Stimulated activated CD8-positive, alpha-beta memory T cell treated with anti-CD3 and anti-CD28 coated beads, Interleukin-15, amount 100 ng/mL, for 1 hour (primary cell): ENCODE measurements at regions not wholly inside any gene's neighbourhood (a gene's known extent, or its start where the extent isn't known, plus 50 kb on each side); places are given as distances from the start of the nearest gene placed in this dataset.
A peak's percentile ranks its signal among the peaks of the same experiment; 100 is the strongest.

Experiments used
- DNase-seq: peaks from one replicate; pipeline ENCODE4 v3.0.0-alpha.2; 2020; ENCODE audit warnings: low read depth

DNA sequence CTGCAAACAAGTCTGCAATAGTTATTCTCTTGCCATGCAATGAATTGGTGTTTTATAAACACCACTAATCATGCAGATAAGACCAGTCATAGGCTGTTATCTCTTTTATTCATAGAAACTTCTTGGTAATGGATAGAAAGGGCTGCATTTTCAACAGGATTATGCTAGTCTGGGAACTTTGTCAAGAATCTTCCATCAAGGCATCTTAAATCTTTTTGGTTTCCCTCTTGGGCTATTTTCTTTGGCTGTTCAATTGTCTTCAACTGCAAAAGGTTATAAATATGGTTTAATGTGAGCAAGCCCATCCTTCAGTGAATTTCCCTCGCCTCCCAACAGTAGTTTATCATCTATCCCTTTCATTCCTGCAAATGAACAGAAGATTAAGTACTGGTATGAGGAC lies 59.0 kb upstream of the MINAR1 start:
- DNase-seq, result no peak

- DNase-seq, result no peak
Observed at GRCh38 chr15:79373728-79374127, 58.4 kb upstream of the MINAR1 start.

- DNase-seq, result no peak
Observed at GRCh38 chr15:79376383-79376782, 55.8 kb upstream of the MINAR1 start.

DNA sequence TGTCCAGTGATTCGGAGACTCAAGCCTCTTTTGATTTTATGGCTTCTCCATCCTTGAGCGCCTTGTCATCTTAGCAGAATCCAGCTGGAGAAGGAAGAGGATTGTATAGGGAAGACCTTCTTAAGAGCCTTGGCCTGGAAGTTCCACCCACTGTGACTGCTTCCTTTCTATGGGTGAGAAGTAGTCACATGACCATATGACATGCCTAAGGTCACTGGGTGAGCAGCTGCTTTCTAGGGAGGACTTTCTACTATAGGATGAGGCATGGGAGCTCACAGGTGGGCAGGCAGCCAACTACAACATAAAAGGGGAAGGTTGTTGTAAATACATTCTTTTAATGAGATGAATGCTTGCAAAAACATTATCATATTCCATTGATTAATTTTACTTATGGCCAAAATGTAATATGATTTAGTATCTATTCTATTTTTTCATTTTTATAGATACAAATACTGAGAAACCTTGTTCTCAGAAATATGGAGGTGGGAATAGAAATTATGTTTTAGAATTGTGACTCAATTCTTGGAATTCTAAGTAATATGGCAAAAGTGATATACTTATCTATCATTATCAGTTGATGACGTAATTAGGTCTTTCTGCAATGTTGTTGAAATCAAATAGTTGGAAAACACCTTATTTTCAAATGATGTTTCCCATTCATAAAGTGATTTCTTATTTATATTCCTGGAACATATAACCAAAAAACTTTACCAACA lies 53.6 kb upstream of the MINAR1 start:
- DNase-seq, result no peak

DNA sequence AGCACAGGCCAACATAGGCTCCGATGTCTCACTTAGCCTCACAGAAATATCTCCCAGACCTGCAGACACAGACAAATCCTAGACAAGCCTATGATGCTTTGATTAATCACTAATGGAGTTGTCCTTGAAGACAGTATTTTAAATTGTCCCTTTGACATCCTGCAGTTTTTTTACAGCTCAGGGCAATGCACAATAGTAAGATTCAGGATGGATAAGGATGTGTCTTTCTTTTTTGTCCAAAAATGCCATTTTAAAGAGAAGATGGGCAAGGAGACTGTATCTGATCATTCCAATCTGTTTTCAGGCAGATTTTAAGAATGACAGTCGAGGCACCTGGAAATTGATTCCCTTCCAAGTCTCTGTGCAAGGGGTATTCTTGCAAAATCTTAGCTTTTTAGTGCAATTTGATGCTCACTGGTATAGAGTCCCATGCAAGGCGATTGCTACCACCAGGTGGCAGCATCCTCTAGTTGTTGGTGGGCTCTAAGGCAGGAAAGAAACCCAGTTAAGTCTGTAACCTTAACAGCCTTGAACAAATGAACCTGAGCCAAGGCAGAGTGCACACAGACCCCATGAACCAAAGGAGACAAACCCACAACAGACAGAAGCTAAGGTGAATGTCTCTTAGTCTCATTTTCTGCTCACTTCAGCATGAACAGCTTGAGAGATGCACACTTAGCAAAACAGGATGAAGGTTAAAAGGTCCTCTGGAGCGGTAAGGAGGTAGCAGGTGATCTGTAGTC lies 51.2 kb upstream of the MINAR1 start:
- peak; percentile 66 for DNase-seq

- no peak for DNase-seq
Observed at GRCh38 chr15:79381593-79381992, 50.5 kb upstream of the MINAR1 start.
